HG03025 (cell line): ENCODE measurements at regions not wholly inside any gene's neighbourhood (a gene's known extent, or its start where the extent isn't known, plus 50 kb on each side); places are given as distances from the start of the nearest gene placed in this dataset.

Source experiments
- ATAC-seq: cut with Tn5 transposase; IDR thresholded peaks from one replicate; pipeline ENCODE4 v1.9.1; 2021; ENCODE audit warnings: mild to moderate bottlenecking, moderate library complexity; ENCODE audit not compliant: unreplicated experiment, low FRiP score

GRCh38 chr5:116645627-116646026 is 71.0 kb upstream of the SEMA6A start:
- peak; percentile 62 for ATAC-seq

- no peak for ATAC-seq
Measured at GRCh38 chr5:116640236-116640635, 65.6 kb upstream of the SEMA6A start.

DNA sequence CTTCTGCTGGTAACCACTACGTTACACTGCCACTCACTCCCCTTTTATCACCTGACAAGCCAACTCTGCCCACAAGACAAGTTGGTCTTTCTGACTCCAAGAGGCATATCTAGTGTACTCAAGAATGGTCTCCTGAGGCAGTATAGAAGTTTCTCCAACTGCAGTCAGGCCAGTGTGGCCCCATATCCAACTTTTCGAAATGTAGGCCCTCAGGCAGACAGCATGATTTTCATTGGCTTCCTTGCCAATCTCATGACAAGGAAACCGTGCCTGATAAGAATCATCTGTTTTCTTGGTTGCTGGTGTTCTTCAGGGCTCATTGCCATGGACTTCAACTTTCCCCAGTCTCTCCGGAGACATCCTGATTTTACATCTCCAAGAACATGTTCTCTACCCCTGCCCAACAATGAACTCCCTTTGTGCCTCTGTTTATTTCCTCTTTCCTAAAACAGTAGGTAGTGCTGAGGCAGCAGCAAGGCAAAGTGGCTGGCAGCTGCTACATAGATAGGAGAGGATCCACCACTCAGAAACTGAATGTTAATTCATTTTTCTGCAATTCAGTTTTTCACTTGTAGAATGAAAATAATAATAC is 62.6 kb upstream of the SEMA6A start:
- no peak for ATAC-seq

DNA sequence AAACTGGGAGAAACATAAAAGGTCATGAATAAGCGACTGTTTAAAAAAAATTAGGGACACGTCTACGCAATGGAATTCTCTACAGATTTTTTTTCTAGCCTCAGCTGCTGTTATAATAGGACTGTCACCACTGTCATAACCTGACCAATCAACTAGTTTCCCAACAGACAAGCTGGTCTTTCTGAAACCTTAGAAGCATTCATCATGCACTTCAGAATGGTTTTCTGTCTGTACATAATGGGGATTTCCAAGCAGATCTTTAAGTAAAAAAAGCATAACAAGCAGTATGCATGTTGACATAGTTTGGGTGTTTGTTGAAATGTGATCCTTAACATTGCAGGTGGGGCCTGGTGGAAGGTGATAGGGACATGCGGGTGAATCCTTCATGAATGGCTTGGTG is 58.3 kb upstream of the SEMA6A start:
- ATAC-seq: no peak

GRCh38 chr5:116631147-116631546 is 56.5 kb upstream of the SEMA6A start:
- ATAC-seq: no peak

DNA sequence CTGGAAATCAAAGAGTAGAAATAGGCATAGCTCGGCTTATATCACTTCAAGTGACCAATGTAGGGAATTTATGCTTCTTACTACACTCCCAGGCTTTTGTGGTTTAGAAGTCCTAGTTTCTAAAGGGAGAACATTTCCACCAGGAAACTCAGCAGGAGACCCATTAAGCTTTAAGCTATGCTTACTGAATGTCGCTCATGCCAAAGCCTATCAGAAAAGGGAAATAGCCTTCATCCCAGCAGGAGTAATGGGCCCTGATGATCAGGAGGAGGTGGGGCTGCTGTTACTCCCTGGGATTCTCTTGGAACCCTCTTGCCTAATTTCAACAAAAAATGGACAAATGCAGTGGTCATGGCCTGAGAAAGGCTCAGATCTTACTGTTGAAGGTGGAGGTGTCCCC is 54.5 kb upstream of the SEMA6A start:
- no peak for ATAC-seq

- ATAC-seq: peak; percentile 77
Measured at GRCh38 chr5:116626945-116627679, 52.5 kb upstream of the SEMA6A start.

GRCh38 chr5:116626272-116626723 is 51.7 kb upstream of the SEMA6A start:
- ATAC-seq: no peak
